Activated CD4-positive, CD25-positive, alpha-beta regulatory T cell treated with anti-CD3 and anti-CD28 coated beads, Interleukin-2, amount 50 U/mL, for 16 hours (primary cell): ENCODE measurements at regions not wholly inside any gene's neighbourhood (a gene's known extent, or its start where the extent isn't known, plus 50 kb on each side); places are given as distances from the start of the nearest gene placed in this dataset.

ENCODE experiments used
- DNase-seq: peaks from one replicate; pipeline ENCODE4 v3.0.0-alpha.2; 2020; ENCODE audit warnings: low read depth, low spot score

- no peak for DNase-seq
Observed at GRCh38 chr2:41568648-41569047, 479.2 kb upstream of the PKDCC start.

GRCh38 chr2:41572154-41572553, 475.7 kb upstream of the PKDCC start:
- no peak for DNase-seq

- DNase-seq: no peak
Observed at GRCh38 chr2:41576423-41576822, 471.4 kb upstream of the PKDCC start.

DNA sequence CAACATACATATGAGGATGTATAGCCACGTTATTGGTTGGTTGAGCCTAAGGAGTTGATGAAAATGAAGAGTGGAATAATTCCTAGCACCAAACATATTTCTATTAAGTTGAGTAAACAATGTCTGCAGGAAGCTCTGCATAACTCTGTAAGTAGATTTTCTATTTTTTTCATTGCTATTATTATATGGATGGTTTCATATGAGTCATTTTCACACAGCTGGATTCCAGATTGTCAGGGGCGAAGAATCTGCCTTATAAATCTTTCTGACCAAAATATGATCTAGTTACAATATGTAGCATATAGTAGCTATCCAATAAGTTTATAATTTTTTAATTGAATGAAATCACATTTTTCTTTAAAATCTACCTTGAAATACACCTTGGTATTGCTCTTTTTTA, 468.0 kb upstream of the PKDCC start:
- DNase-seq: no peak

- no peak for DNase-seq
Observed at GRCh38 chr2:41580806-41581205, 467.0 kb upstream of the PKDCC start.

- no peak for DNase-seq
Observed at GRCh38 chr2:41595240-41595639, 452.6 kb upstream of the PKDCC start.

DNA sequence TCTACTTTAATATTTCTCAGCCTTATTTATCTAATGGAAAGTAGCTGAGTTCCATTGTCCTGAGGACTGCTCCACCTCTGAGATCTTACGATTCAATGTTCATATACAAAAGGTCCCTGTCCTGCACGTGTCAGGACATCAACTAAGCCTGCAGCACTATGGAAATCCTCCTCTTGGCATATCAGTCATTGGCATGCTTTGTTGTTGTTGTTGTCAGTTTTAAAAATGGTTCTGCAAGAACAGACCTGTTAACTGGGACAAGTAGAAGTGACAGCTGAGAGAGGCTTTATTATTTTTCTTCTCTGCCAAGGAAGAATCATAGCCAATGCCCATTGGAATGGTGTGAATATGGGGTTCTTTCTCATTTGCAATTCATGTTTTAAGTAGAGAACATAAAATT, 450.1 kb upstream of the PKDCC start:
- no peak for DNase-seq

DNA sequence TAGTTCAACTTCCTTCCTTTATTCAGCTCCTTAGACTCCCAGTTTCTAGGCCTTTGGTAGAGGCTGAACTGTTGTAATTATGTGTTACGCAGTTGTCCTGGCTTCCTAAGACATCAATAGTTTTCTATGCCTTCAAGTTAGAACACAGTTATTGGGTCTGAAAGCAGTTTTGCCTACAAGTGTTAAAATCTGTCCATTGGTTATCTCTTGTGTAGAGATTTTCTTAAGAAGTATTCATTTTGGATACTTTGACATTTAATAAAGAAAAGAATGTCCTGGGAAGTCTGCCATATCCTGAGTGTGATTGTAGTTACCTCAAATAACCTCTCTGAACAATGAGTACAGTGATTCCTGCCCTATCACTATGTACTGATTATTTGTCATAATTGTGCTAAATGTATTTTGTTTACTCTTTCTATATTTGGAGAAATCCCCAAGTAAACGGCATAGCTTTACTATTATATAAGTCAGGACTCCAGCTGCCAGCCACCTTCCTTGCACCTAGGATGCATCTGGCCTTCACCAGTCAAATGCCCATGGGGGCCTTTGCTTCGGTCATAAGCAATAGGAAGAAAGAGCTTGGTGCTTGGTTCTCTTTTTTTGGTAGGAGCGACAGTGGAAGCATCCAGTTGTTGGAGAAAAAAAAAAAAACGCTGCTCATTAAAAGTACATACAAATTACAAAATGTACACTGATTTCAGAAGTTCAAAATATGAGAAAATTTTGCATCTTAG, 449.5 kb upstream of the PKDCC start:
- DNase-seq: no peak

- no peak for DNase-seq
Observed at GRCh38 chr2:41600460-41600859, 447.4 kb upstream of the PKDCC start.

GRCh38 chr2:41602341-41602740, 445.5 kb upstream of the PKDCC start:
- no peak for DNase-seq

DNA sequence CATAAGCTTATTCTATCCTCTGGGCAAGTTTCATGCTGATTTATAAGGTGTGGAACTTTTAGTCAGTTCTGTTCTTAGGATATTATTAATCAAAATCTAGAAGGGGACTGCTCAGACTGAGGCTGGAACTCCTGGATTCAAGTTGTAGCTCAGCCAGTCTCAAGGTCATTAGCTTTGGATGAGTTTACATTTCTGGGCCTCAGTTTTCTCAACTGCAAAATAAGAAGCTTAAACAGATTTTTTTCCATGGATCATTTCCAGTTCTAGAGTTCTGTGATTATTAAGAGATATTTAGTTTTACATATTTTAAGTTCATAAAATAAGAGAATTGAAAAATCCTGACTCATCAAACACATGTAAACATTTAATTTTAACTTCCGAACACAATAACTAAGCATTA, 442.5 kb upstream of the PKDCC start:
- DNase-seq: no peak

- DNase-seq: no peak
Observed at GRCh38 chr2:41605914-41606313, 441.9 kb upstream of the PKDCC start.

DNA sequence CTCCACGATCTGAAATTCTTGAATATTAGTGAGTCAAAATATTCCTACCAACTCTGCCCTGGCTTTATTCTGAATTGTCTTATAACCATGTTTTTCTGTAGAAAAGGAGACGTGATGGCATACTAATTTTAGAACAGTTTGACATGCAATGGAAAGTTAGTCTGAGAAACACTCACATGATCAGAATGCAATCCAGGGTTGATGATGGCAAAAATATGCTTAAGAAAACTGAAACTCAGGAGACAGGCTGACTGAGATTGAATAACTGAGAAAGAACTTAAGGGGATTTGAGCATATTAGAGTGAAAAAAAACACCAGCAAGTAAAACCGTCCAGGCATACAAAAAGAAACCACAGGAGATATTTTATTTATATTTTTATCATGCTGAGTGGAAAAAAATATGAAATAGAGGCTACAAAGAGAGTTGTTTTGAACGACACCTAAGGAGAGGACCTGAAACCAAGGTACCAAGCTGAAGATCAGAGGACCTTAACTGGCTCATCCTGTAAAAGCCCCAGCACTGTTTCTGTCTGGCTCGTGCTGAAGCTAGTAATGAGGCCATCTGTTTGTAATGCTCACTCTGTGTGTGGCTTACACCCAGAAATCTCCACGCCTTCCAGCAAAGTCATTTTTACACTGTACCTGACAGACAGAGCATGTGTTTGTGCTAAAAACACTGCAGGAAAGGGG, 437.2 kb upstream of the PKDCC start:
- DNase-seq: no peak

- no peak for DNase-seq
Observed at GRCh38 chr2:41618754-41619153, 429.1 kb upstream of the PKDCC start.

DNA sequence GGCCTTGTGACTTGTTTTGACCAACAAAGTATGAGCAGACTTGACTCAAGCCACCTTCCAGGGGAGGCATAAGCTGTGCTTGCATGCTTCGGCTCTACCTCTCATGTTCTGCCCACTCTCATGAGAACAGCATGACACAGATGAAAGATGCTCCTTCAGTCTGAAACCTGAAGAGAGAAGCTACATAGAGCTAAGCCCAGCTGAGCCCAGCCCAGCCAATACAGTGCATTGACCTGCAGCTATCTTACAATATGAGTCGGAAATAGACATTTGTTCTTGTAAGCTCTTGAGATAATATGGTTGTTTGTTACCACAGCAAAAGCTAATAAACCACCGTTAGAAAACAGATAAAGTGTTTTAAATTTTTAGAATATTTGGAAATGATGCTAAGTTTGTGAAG, 426.7 kb upstream of the PKDCC start:
- DNase-seq: no peak

DNA sequence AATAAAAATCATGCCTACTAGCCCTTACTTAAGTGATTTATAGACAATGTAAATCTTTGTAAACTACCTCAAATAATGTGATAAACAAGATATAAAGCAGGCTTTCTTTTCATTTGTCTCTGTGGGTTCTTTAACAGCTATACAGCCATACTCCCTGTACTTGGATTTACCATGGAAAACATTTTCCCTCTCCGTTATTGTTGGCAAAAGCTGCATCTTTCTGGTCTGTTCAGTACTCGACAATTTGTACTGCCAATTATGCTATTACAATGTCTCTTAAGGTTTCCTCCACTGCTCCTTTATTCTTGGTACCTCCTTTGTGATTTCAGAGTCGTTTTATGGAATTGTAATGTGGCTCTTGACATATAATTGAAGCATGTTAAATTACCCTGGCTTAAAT, 426.3 kb upstream of the PKDCC start:
- DNase-seq: no peak

DNA sequence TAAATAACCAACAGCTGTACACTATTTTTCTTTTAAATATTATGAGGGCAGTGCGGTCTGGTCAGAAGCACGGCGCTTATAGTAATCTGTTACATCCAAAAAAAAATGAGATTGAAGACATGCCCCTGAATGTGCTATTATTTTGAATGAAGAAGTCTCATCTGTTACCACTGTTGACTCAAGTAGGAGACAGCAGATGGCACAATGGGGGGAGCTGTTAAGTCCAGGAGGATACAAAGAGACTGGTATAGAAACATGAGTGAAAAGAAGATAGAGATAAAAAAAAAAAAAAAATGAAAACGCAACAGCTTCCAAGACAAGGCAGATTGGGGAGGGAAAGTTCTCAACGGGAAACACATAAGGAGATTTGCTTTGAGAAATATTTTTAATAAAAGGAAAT, 425.5 kb upstream of the PKDCC start:
- DNase-seq: no peak

DNA sequence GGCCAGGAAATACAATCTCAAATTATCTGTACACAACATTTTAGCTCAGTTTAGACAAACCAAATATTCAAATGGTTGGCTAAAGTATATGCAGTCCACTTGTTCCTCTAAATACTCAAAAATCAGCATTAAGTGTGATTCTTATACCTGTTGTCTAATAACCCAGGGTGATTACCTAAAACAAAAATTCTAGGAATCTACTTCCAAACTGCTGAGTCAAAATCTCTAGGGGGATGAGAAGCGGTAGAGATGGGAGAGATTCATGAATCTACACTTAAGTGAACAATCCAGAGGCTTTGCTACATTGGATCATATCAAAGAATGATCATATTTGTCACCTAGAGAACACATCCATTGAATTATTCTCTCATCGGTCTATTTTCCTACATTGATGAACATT, 420.9 kb upstream of the PKDCC start:
- no peak for DNase-seq

GRCh38 chr2:41634686-41635085, 413.1 kb upstream of the PKDCC start:
- DNase-seq: no peak

GRCh38 chr2:41644936-41645335, 402.9 kb upstream of the PKDCC start:
- DNase-seq: no peak

- DNase-seq: no peak
Observed at GRCh38 chr2:41647468-41648050, 400.3 kb upstream of the PKDCC start.

GRCh38 chr2:41657226-41657625, 390.6 kb upstream of the PKDCC start:
- no peak for DNase-seq

GRCh38 chr2:41659758-41660157, 388.1 kb upstream of the PKDCC start:
- DNase-seq: no peak
